ENCODE measurements at regions not wholly inside any gene's neighbourhood (a gene's known extent, or its start where the extent isn't known, plus 50 kb on each side); places are given as distances from the start of the nearest gene placed in this dataset.

DNA sequence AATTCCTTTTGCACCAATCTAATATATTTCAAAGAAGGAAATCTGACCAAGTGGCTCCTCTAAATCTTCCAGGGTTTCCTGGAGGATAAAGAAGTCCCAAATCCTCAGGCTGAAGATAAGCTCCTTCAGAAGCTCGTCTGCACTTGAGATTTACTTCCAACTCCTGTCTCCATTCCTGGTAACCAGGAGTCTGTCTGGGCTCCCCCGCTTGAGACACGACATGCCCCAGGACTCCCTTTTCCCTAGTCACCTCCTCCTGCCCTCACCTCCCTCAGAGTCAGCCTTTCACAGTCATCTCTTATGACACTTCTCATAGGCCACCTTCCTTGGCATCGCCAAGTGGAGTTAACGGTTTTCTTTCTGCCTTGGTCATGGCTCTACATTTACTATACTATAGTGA is 103.4 kb upstream of the NEDD9 start:
- TF ChIP-seq ZNF70 (CRISPR knock-in tag; IDR thresholded peaks at IDR 0.05) (no peak), CSDC2 (CRISPR knock-in tag; IDR thresholded peaks at IDR 0.05) (no peak), TOX (CRISPR knock-in tag; IDR thresholded peaks at IDR 0.05; ENCODE audit: borderline replicate concordance) (no peak), RARB (CRISPR knock-in tag; IDR thresholded peaks at IDR 0.05) (no peak)
- TF ChIP-seq, protein P1, sequence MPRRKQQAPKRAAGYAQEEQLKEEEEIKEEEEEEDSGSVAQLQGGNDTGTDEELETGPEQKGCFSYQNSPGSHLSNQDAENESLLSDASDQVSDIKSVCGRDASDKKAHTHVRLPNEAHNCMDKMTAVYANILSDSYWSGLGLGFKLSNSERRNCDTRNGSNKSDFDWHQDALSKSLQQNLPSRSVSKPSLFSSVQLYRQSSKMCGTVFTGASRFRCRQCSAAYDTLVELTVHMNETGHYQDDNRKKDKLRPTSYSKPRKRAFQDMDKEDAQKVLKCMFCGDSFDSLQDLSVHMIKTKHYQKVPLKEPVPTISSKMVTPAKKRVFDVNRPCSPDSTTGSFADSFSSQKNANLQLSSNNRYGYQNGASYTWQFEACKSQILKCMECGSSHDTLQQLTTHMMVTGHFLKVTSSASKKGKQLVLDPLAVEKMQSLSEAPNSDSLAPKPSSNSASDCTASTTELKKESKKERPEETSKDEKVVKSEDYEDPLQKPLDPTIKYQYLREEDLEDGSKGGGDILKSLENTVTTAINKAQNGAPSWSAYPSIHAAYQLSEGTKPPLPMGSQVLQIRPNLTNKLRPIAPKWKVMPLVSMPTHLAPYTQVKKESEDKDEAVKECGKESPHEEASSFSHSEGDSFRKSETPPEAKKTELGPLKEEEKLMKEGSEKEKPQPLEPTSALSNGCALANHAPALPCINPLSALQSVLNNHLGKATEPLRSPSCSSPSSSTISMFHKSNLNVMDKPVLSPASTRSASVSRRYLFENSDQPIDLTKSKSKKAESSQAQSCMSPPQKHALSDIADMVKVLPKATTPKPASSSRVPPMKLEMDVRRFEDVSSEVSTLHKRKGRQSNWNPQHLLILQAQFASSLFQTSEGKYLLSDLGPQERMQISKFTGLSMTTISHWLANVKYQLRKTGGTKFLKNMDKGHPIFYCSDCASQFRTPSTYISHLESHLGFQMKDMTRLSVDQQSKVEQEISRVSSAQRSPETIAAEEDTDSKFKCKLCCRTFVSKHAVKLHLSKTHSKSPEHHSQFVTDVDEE (CRISPR knock-in tag; IDR thresholded peaks at IDR 0.05), result no peak
